HepG2 (cell line): ENCODE measurements at regions not wholly inside any gene's neighbourhood (a gene's known extent, or its start where the extent isn't known, plus 50 kb on each side); places are given as distances from the start of the nearest gene placed in this dataset.

ENCODE experiments used
- ATAC-seq: fragments of 200-7000 bp; cut with Tn5 transposase; 3 replicates; pipeline ENCODE4 v1.9.1; 2020; ENCODE audit warnings: mild to moderate bottlenecking, moderate library complexity
- BruUV-seq: library from RNA; stranded (reverse); fragments of 400-500 nt; replicated peaks from 2 replicates; lab custom pipeline; 2021; lab: Mats Ljungman, UMichigan
- CTCF ChIA-PET: fragments of 300-600 bp; formaldehyde crosslinking; extraction: SDS; loops from one replicate; lab custom pipeline; 2021; ENCODE audit warnings: low total read pairs, inconsistent platforms, low intra/inter-chr PET ratio; lab: Yijun Ruan, JAX
- POLR2A ChIA-PET: fragments of 350-600 bp; sonication (Branson Sonifier 250); formaldehyde crosslinking; loops from one replicate; lab custom pipeline; 2020; ENCODE audit warnings: antibody characterized with exemption, inconsistent platforms; lab: Yijun Ruan, JAX
- DNase-seq: peaks from one replicate; pipeline ENCODE4 v3.0.0-alpha.2; 2015; ENCODE audit warnings: low spot score
- FAIRE-seq: peaks from 3 replicates; lab custom pipeline; 2011; peaks lifted over from hg19 to GRCh38; lab: Jason Lieb, UNC
- H2AFZ ChIP-seq: one replicate; pipeline ENCODE4 v1.6.1; 2011; ENCODE audit warnings: low read length, inconsistent platforms
- H3K27ac ChIP-seq: fragments of 300-600 bp; 3 replicates; pipeline ENCODE4 v1.8.0; 2011; ENCODE audit warnings: mixed run types, mild to moderate bottlenecking, mixed read lengths, low read length, inconsistent platforms; ENCODE audit not compliant: insufficient read depth; ENCODE audit errors: extremely low read length
- H3K27me3 ChIP-seq, 2 experiments: fragments of 200-600 bp in 1 of 2; 2 replicates in 1 of 2; 3 replicates in 1 of 2; pipeline versions ENCODE4 v1.6.0 to v1.8.0; 2011; ENCODE audit warnings: low read length in 2 of 2, mild to moderate bottlenecking in 2 of 2, moderate library complexity in 2 of 2, inconsistent platforms in 1 of 2; ENCODE audit not compliant: insufficient read depth in 2 of 2, control insufficient read depth in 1 of 2
- H3K36me3 ChIP-seq, 2 experiments: fragments of 200-600 bp in 1 of 2; replicated peaks in 1 of 2; 2 replicates in 1 of 2; 3 replicates in 1 of 2; pipeline versions ENCODE4 v1.5.1 to v1.8.0; 2011; ENCODE audit warnings: low read length in 2 of 2, inconsistent platforms in 1 of 2; ENCODE audit not compliant: insufficient read depth in 2 of 2, control insufficient read depth in 1 of 2
- H3K4me1 ChIP-seq: 2 replicates; pipeline ENCODE4 v1.5.1; 2012; ENCODE audit warnings: low read length, inconsistent platforms; ENCODE audit not compliant: insufficient read depth
- H3K4me2 ChIP-seq: 2 replicates; pipeline ENCODE4 v1.6.0; 2011; ENCODE audit warnings: low read depth, low read length, inconsistent platforms
- H3K4me3 ChIP-seq, 3 experiments: fragments of 200-600 bp in 1 of 3; sonication (generic), shearing (Covaris generic) in 1 of 3; replicated peaks in 1 of 3; 2 replicates each; pipeline ENCODE4 v1.5.1; 2011 to 2016; ENCODE audit warnings: low read length in 3 of 3, inconsistent platforms in 2 of 3, low read depth in 2 of 3, mild to moderate bottlenecking in 2 of 3, control low read depth in 1 of 3, mixed read lengths in 1 of 3; ENCODE audit not compliant: insufficient read depth in 1 of 3
- H3K79me2 ChIP-seq: one replicate; pipeline ENCODE4 v1.6.1; 2011; ENCODE audit warnings: low read length, inconsistent platforms; ENCODE audit not compliant: insufficient read depth
- H3K9ac ChIP-seq: 2 replicates; pipeline ENCODE4 v1.6.0; 2011; ENCODE audit warnings: mild to moderate bottlenecking, low read depth, low read length, inconsistent platforms; ENCODE audit not compliant: insufficient read depth
- H3K9me3 ChIP-seq: 2 replicates; pipeline ENCODE4 v1.5.1; 2012; ENCODE audit warnings: mild to moderate bottlenecking, low read length
- H4K20me1 ChIP-seq: 2 replicates; pipeline ENCODE4 v1.6.0; 2011; ENCODE audit warnings: inconsistent platforms, mild to moderate bottlenecking, low read length, moderate library complexity; ENCODE audit not compliant: insufficient read depth
- ARID5B ChIP-seq: IDR thresholded peaks from 2 replicates; pipeline ENCODE4 v1.4.0; 2020; ENCODE audit warnings: mild to moderate bottlenecking, missing genetic modification reagents
- ATF3 ChIP-seq: sonication (generic); formaldehyde crosslinking; IDR thresholded peaks from 2 replicates; pipeline ENCODE4 v1.4.0; 2020; ENCODE audit warnings: missing genetic modification reagents
- HES4 ChIP-seq: sonication (generic); formaldehyde crosslinking; IDR thresholded peaks from 2 replicates; pipeline ENCODE4 v1.9.0; 2021; ENCODE audit warnings: mild to moderate bottlenecking, missing genetic modification reagents, borderline replicate concordance
- IRF9 ChIP-seq: sonication (generic); formaldehyde crosslinking; IDR thresholded peaks from 2 replicates; pipeline ENCODE4 v1.8.0; 2022; ENCODE audit warnings: missing genetic modification reagents, mild to moderate bottlenecking, borderline replicate concordance
- MXD1 ChIP-seq: sonication (generic); formaldehyde crosslinking; IDR thresholded peaks from 2 replicates; pipeline ENCODE4 v1.4.0; 2020; ENCODE audit warnings: mild to moderate bottlenecking, missing genetic modification reagents
- NCOA5 ChIP-seq: sonication (generic); formaldehyde crosslinking; IDR thresholded peaks from 2 replicates; pipeline ENCODE4 v1.4.0; 2020; ENCODE audit warnings: missing genetic modification reagents
- NFE2 ChIP-seq: sonication (generic); formaldehyde crosslinking; IDR thresholded peaks from 2 replicates; pipeline ENCODE4 v1.4.0; 2020; ENCODE audit warnings: missing genetic modification reagents
- RERE ChIP-seq: IDR thresholded peaks from 2 replicates; pipeline ENCODE4 v1.6.1; 2016; ENCODE audit warnings: low read depth, missing genetic modification reagents, missing compliant biosample characterization
- SUZ12 ChIP-seq: fragments of 150-350 bp; IDR thresholded peaks from 2 replicates; pipeline ENCODE4 v1.6.1; 2014; ENCODE audit warnings: low read depth, low read length
- ZEB1 ChIP-seq: IDR thresholded peaks from 2 replicates; pipeline ENCODE4 v1.6.1; 2012; ENCODE audit warnings: mild to moderate bottlenecking, low read depth, inconsistent platforms; ENCODE audit not compliant: insufficient replicate concordance
- ZFAT ChIP-seq: sonication (generic); formaldehyde crosslinking; conservative IDR thresholded peaks from 2 replicates; pipeline ENCODE4 v1.8.1; 2023; ENCODE audit warnings: missing genetic modification reagents, inconsistent platforms
- ZZZ3 ChIP-seq: sonication (generic); formaldehyde crosslinking; IDR thresholded peaks from 2 replicates; pipeline ENCODE4 v1.4.0; 2020; ENCODE audit warnings: missing genetic modification reagents, mild to moderate bottlenecking, borderline replicate concordance
- WGBS: methylation state at CpG from one replicate; pipeline ENCODE4 v1.1.6; 2017; ENCODE audit warnings: low lambda C conversion rate; 5-methylcytosine and 5-hydroxymethylcytosine counted together
- in situ Hi-C: cut with HindIII; loops from 2 replicates; pipeline ENCODE4 v1.10.0; 2017; ENCODE audit warnings: low pct_unique_long_range_greater_than_20kb; ENCODE audit not compliant: extremely low pct_ligation_motif_present
- intact Hi-C: fragments of 100-400 bp; cut with micrococcal nuclease; formaldehyde crosslinking; loops from one replicate; pipeline ENCODE4 v1.10.0; 2022; ENCODE audit not compliant: unreplicated experiment

GRCh38 chr12:19659086-19659485 is 219.8 kb downstream of the AEBP2 start:
- BruUV-seq = no TSS peak
- H3K36me3 ChIP-seq = no peaks in the 10 kb centered on the region
- H3K4me2 ChIP-seq = no peak overlapping the region
- POLR2A ChIA-PET = no interaction called here
- DNase-seq (no peak), ATAC-seq (no peak), FAIRE-seq (no peak)
- intact Hi-C loops = no loop called here
- 76% methylated on average over 2 of the region's 2 CpGs for WGBS
- no peaks in the 10 kb centered on the region for H3K27me3 ChIP-seq
- CTCF ChIA-PET = no interaction called here
- no peak overlapping the region for H3K9ac ChIP-seq
- no peak overlapping the region for H3K4me3 ChIP-seq
- H4K20me1 ChIP-seq = no peaks in the 10 kb centered on the region
- no peaks in the 10 kb centered on the region for H3K4me1 ChIP-seq
- H3K9me3 ChIP-seq = no peaks in the 10 kb centered on the region
- in situ Hi-C loops = no loop called here
- no peak overlapping the region for H3K27ac ChIP-seq
- H3K79me2 ChIP-seq = no peaks in the 10 kb centered on the region
- no peak overlapping the region for H2AFZ ChIP-seq
- TF ChIP-seq NCOA5 (CRISPR knock-in tag) (no peak), ZEB1 (no peak), NFE2 (CRISPR knock-in tag) (no peak), ARID5B (CRISPR knock-in tag) (no peak), ZFAT (no peak), ATF3 (CRISPR knock-in tag) (no peak), HES4 (CRISPR knock-in tag) (no peak), SUZ12 (no peak), IRF9 (CRISPR knock-in tag) (no peak), MXD1 (CRISPR knock-in tag) (no peak), RERE (CRISPR knock-in tag) (no peak), ZZZ3 (no peak)
